ENCODE measurements at regions not wholly inside any gene's neighbourhood (a gene's known extent, or its start where the extent isn't known, plus 50 kb on each side); places are given as distances from the start of the nearest gene placed in this dataset.
"Not testable (repeated sequence)": the region's sequence is repeated elsewhere in the genome, so short reads cannot be mapped to it uniquely, and the experiment has no call there.

DNA sequence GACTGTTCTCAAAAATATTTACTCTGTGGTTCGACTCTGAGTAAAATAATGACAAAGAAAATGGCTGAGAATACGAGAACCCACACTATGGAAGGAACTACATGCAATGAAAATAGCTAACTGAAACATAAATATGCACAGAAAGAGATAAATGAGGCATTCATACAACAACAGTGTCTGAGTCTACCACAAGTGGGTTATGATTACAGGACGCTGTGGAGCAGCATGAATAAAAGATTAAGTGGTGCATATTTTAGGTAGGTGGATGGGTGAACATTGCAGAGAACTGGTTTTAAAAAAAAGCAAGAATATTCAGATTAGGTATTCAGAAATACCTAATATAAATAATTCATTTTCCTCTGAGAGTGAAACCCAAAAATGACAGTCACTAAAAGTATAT, 93.9 kb upstream of the TRIM77 start:
- not testable (repeated sequence) for DNase-seq

DNA sequence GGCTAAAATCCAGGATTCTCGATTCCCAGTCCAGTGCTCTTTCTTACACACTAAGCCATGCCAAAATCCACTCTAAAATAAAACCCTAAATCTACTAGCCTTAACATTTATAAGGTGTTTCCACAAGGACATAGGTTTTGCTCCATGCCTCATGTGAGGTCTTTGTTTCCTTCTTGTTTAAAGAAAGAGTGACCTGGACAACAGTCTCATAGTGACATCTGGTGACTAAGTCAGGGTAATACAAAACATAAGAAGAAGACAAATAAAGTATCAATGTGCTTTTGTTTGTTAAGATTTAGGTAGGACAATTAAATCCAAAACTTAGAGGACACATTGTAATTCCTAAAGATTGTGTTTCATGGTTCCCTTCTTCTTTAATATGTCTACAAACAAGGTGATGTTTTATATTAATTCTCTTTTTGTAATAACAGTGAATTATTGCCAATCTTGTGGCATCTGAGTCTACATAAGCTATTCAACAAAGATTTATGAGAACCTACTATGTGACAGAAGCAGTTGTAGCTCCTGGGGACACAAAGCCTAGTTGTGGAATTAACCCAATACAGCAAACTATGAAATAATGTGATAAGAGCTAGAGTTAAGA, 93.0 kb upstream of the TRIM77 start:
- peak; percentile 50 for DNase-seq

DNA sequence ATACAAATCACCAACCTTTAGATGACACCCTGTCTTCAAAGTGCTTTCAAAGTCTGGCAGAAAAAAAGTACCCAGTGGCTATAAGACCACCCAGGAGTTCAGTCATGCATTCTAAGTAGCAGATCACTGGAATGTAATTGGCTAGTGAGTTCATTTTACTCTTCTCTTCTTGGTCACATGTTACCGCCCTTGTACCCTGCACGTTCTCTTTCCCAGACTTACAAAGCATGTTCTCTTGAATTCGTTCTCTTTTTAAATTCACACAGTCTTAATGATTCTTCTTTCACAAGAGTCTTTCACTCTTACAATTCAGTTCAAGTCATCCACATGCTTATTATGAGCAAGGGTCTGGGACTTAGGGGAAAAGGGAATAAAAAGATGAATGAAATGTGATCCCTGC, 89.4 kb upstream of the TRIM77 start:
- DNase-seq = not testable (repeated sequence)

DNA sequence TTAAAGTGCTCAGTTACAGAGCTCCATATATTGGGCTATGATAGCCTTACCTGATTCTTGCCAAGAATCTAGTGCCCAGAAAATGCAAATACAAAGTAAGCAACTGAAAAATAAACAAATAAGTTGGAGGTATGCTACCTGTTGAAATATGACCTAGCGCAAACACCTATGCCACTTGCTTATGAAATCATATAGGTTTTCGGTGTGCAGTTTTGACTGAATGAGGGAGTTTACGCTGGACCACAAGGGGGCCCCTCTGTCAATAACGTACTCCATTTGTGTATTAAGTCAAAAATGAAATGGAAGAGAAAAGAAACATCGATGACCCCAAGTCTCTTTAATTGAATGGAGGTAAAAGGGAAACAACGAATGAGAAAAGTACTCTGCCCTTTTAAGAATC, 84.9 kb upstream of the TRIM77 start:
- DNase-seq = peak; percentile 38

GRCh38 chr11:89626366-89626765, 83.7 kb upstream of the TRIM77 start:
- DNase-seq = no peak

DNA sequence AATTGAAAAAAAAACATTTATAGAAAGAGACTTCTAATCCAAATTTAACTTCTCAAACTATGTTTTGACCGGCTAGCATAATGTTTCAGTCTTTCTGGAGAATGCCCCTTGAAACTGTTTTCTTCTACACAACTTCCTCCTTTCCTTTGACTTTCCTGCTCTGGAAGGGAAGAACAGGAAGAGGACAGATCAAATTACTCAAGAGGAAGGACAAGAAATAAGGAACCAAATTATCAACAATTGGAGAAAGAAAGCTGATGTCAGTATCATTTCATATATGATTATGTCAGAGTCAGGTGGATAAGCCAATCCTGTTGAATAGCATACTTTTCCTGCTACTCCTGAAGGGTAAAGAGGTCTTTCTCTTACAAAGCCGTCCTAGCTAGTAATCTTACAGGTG, 83.2 kb upstream of the TRIM77 start:
- DNase-seq = not testable (repeated sequence)

DNA sequence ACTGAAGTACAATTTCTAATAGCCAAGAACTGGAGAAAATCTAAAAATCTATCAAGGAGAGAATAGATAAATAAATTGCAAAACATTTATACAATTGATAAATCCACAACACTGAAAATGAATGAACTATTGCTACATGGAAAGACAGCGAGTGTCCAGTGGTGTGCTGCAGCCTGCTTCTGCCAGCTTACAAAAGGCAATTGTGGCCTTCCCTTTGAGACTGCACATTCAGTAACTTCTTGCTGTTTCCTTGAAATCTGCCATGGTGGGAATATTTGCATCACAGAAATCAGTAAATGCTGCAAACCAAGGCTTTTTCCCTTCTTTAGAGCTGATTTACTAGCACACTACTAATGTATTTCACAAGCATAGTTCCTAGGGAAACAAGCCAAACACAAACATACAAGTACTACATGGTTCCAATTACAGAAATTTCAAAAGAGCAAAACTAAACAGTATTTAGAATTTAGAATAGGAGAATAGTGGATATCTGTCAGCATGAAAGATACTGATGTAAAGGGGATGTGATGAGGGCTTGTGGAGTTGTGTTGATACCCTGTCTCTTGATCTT, 76.9 kb upstream of the TRIM77 start:
- no peak for DNase-seq

DNA sequence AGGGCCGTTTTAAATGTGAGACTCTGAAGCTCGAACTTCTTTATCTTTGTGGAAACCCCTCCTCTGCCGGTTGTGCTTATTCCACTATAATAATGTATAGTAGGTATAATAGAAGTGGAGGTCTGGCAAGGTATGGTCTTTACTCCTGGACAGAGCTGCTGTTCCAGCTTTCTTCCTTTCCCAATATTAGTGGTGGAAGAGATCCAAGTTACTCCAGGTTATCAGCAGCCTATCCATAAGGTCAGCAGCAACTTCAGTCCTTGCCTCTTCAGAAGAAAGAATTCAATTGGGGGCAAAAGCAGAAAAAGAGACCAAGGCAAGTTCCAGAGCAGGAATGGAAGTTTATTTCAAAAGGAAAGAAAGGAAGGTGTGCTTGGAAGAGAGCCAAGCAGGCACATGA, 69.3 kb upstream of the TRIM77 start:
- DNase-seq = not testable (repeated sequence)

GRCh38 chr11:89648232-89648631, 61.9 kb upstream of the TRIM77 start:
- not testable (repeated sequence) for DNase-seq

GRCh38 chr11:89648996-89649395, 61.1 kb upstream of the TRIM77 start:
- DNase-seq = not testable (repeated sequence)

GRCh38 chr11:89654669-89655068, 55.4 kb upstream of the TRIM77 start:
- DNase-seq = not testable (repeated sequence)

DNA sequence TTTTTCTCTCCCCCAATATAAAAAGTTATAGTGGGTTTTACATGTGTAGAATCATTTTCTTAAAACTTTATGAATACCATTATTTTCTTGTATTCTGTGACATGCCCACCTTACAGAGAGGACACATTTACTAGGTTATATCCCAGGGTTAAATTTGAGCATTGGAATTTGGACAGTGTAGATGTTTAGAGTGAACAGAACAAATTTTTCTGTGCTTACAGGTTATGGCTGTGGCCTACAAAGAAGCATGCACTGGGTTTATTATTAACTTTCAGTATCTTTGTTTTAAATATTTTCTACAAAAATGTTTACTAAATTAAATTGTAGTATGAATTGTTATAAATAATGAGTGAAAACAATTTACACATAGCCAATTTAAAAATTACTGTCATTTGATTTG, 51.3 kb upstream of the TRIM77 start:
- not testable (repeated sequence) for DNase-seq

- DNase-seq = not testable (repeated sequence)
Observed at GRCh38 chr11:89659414-89659813, 50.7 kb upstream of the TRIM77 start.

DNA sequence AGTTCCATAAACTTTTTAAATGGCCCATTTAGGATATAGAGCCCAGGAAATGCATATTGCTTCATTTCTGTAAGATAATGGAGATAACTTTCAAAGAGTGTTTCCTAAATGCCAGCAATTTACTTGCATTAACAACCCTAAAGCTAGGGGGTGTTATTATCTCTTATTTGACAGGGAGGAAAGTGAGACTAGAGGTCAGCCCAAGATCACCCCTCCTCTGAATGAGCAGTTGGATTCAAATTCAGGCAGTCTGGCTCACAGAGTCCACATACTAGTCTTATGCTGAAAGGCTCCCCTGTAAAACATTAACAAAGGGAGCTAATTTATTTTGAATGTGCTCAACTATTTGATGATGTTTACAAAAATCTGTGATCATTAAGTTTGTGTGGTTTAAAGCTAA, 49.9 kb upstream of the TRIM77 start:
- DNase-seq = peak; percentile 4

All from NCI-H82 (cell line).